Hematopoietic multipotent progenitor cell treated with erythropoietin and hydrocortisone succinate and interleukin-3 and kit ligand, for 4 days (in vitro differentiated cells): ENCODE measurements at regions not wholly inside any gene's neighbourhood (a gene's known extent, or its start where the extent isn't known, plus 50 kb on each side); places are given as distances from the start of the nearest gene placed in this dataset.

Experiments
- DNase-seq: peaks from one replicate; pipeline ENCODE4 v3.0.0-alpha.2; 2015

DNA sequence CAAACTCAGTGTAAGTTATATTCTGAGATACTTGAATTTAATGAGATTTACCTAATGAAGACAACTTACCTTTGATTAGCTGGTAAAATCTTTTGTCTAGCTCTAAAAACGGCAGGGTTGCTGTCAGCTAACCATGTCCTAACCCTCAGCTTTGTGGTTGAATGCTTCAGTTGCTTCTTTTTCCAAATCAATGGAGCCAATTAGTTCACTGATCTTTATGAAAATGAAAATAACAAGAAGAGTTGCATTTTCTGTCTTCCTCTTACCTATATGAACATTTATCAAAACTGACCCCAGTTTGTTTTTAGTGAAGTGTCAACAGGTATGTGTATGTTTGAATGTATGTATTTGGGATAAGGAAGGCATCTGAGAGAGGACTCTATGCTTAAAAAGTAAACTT lies 253.1 kb upstream of the MTPN start:
- no peak for DNase-seq

DNA sequence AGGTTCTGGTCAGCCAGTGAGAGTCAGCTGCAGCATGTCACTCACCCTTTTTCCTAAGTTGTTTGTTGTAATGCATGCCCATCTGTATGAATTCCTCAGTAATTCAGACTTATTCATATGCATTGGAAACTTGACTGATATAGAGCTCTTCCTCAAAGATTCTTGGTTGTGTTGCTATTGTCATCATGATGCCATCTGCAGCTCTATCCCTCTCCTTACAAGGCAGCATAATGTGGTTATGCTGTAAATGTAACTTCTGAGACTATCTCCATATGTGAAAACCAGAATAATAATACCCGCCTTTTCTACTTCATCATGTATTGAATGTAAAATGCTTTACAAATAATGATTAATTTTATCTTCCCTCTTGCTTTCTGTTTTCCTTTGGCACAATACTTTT lies 252.6 kb upstream of the MTPN start:
- no peak for DNase-seq

DNA sequence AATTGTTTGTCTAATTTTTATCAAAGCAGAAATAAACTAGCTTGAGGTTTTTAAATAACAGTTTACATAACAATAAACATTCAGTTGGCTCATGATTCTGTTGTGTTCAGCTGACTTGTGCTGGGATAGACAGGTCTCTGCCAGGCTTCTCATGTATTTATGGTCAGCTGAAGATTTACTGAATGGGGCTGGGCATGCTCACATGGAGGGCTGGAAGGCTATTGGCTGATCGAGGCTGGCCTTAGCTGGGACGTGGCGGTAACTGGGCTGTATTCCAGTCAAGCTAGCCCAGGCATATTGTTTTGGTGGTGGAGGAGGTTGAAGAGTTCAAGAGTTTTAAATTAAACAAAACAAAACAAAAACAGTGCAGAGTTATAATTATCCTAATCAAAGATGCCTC lies 251.0 kb upstream of the MTPN start:
- no peak for DNase-seq

DNA sequence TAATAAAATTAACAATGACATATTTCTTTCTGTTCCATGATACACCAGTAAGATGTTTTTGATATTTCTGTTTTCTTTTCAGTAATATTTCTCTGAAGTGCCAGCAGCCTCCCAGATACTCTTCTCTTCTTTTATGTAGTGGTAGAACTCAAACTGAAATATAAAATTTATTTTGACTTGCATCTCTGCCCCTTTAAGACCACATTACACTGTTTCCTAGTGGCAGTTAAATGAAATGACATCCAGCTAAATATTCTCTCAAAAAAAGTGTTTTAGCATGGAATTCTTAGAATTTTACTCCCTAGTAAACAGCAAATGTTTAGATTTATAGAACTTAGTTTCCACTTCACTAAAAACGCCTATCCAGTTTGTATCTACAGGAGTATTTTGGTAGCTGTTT lies 237.2 kb upstream of the MTPN start:
- no peak for DNase-seq

DNA sequence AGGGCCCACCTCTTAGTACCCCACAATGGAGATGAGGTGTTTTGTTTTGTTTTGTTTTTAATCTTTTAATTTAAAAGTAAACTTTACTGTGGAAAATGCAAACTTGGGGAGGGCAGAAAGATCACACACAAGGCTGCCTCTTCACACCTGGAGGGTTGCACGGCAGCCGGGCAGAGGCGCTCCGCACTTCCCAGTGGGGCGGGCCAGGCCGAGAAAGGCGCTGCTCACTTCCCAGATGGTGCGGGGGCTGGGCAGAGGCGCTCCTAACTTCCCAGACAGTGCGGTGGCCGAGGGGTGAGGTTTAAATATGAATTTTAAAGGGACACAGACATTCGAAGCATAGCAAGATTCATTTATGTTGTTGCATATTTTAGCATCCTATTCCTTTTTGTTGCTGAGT lies 235.9 kb upstream of the MTPN start:
- no peak for DNase-seq

DNA sequence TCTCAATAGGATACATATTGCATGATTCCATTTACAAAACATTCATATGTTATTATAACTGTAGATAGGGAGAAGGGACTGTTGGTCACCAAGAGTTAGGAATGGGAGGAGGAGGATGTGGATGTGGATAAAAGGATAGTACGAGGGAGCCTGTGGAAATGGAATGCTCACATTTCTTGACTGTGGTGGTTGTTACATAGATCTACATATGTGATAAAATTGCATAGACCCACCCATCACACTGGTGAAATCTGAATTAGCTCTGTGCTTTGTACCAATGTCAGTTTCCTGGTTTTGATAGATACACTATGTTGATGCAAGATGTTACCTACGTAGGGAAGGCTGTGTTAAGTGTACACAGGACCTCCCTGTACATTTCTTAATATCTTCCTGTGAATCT lies 233.5 kb upstream of the MTPN start:
- DNase-seq, result no peak

DNA sequence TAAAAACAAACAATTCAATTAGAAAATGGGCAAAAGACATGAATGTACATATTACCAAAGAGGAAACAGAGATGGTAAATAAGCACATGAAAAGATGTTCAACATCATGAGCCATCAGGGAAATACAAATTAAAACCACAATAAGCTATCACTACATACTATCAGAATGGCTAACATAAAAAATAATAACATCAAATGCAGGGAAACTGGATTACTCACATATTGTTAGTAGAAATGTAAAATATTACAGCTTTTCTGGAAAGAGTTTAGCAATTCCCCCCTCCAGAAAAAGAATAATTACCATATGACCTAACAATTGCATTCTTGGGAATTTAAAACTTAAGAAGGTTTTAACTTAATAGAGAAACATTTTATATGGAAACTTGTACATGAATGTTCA lies 232.9 kb upstream of the MTPN start:
- no peak for DNase-seq

DNA sequence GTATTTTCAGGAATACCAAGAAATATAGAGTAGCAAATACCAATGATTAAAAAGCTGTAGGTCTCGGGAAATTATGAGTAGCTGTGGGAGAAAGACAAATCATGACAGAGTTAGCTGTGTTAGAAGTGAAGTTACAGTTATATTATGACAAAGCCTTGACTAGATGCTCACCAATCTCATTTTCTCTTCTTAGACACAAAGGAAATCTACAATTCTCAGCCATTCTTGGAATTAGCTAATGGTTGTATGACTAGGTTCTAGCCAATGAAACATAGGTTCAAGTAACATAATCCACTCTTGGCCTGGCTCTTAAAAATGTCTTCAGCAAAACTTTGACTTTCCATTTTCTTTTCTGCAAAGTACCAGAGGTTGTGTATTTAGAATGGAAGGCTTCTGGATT lies 228.8 kb upstream of the MTPN start:
- no peak for DNase-seq

DNA sequence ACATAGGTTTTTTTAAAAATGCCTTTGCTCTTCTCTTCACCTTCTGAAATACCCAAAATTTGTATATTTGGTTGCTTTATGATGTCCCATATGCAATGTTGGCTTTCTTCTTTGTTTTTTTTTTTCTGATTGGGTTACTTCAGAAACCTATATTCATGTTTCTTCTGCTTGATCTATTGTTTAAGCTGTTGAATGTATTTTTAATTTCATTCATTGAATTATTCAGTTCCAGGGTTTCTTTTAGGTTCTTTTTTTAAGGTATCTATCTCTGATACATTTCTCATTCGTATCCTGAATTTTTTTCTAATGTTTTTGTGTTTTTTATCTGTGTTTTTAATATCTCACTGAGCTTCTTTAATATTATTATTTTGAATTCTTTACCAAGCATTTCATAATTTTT lies 221.0 kb upstream of the MTPN start:
- DNase-seq, result no peak

DNA sequence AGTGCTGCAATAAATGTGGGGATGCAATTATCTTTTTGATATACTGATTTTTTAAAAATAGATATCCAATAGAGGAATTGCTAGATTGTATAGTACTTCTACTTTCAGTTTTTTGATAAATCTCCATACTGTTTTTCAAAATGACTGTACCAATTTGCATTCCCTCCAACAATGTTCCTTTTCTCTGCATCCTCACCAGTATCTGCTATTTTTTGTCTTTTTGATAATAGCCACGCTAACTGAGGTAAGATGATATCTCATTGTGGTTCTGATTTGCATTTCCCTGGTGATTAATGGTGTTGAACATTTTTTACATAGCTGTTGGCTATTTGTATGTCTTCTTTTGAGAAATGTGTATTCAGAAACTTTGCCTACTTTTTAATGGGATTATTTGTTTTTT lies 217.7 kb upstream of the MTPN start:
- DNase-seq, result no peak

DNA sequence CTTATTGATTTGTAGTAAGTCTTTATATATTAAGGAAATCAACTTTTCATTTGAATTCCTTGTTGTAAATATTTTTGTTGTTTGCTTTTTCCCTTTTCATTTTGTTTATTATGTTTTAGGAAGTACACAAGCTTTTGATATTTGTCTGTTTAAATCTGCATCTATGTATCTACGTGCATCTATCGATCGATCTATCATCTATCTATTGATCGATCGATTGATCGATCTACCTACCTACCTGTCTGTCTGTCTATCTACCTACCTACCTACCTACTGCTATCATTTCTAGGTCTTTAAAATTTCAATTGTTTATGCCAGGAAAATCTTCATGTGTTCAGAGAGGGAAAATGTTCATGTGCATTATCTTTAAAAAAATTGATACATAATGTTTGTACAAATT lies 216.8 kb upstream of the MTPN start:
- DNase-seq, result no peak

DNA sequence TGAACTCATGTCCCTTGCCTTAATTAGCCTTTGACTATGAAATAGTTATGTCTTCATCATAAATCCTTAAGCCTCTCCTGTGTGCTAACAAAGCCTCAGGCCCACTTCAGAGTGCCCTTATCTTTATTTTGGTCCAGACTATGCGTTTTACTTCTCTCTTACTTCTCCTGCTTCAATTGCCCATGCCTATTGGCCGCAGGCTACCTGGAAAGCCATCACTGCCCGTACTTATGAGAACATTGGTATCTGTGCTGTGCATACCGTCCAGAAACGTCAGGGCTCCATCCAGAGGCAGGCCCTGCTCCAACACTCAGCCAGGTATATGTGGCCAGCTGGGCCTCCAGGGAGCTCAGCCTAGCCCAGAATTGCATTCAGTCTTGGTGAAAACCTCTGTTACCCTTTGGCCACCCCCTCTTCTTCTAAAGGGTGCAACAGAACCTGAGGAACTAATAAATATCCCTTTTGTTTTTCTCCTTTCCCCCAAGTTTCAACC lies 212.4 kb upstream of the MTPN start:
- no peak for DNase-seq

DNA sequence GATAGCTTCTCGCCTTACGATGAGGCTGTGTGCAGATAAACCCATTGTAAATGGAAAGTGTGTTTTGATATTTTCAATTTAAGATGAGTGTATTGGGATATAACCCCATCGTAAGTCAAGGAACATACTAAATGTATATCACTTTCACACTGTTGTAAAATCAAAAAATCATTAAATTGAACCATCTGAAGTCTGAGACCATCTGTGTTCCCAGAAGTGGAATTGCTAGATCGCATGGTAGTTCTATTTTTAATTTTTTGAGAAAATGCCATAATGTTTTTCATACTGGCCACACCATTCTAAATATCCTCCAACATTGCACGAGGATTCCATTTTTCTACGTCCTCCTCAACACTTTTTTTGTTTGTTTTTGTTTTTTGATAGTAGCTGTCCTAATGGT lies 209.1 kb upstream of the MTPN start:
- DNase-seq, result no peak

DNA sequence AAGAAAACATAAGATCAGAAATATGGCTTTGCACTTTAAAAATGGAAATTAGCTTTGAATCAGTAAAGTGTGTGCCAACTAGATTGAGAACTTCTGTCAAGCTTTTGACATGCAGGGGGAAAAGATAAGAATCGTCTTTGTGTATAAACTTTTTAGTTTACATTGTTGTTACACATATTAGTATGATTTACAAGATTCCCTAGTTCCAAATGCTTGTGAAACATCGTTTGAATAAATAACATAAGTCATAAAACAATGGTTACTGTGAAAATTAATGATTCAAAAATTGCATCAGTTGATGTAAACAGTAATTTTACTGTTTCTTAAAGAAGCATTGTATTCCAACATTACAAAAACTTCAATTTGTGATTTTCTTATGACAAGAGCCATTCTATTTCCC lies 207.6 kb upstream of the MTPN start:
- no peak for DNase-seq

DNA sequence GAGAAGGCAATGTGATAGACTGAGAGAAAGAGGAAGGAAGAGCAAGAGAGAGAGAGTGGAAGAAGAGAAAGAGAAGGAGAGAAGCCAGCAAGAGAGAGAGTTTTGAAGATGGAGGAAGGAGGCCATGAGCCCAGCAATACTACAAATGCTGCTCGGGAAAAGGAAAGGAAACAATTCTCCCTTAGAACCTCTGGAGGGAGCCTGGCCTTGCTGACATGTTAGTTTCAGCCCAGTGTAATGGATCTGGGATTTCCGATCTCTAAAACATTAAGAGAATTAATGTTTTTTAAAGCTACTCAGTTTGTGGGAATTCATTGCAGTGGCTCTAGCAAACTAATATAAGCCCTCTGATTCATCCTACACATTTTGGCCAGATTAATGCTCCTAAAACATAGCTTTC lies 206.8 kb upstream of the MTPN start:
- no peak for DNase-seq

DNA sequence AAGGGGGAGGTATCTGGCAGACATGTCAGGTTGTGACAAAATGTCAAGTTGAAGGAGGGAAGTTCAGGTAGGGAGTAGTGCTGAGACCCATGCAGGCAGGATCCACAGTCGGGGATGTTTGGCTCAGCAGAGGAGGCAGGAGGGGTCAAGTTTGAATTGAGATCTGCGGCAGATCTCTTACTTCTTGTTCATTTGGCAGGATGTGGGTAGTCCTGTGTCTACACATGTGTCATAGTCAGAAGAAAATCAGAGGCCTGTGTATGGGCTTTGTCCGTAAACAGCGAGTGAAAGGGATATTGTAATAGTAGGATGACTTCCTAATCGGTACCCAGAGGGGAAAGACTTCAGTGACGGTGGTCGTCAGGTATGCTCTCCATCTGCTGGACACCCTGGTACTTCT lies 203.8 kb upstream of the MTPN start:
- DNase-seq, result no peak

DNA sequence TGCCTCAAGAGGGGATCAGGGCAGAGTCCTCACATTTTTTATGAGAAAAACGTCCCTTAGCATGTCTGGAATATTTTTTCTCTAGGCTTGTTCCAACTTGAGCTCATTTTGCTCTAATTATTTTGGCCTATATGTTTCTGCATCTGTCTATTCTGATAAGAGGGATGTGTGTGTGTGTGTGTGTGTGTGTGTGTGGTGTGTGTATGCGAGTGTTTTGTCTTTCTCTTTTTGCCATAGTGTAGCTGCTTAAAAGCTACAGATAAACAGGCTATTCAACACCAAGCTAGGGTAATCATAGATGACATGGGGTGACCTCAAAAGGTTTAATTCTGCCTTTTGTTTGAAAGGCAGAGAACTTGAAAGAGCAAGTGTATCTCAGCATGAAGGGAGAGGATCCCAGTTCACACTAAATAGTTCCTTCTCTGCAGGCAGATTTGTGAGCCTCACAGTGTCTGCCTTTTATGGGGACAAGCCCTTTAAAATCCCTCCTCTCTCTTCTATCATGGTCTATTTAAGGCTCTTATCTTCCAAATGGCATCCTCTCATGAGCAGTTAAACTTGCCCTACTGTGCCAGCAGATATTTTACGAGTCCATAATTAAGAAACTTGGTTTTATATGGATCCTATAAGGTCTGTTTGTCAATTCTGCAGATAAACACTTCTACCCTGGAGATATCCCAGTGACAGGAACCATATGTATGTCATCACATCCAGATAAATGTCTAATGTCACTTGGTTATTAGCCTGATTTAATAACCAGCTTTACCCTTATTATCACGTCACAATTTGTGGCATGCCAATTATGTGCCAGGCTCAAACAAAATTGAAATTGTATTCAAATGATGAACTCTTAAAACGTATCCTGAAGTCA lies 202.9 kb upstream of the MTPN start:
- DNase-seq, result peak; percentile 87

DNA sequence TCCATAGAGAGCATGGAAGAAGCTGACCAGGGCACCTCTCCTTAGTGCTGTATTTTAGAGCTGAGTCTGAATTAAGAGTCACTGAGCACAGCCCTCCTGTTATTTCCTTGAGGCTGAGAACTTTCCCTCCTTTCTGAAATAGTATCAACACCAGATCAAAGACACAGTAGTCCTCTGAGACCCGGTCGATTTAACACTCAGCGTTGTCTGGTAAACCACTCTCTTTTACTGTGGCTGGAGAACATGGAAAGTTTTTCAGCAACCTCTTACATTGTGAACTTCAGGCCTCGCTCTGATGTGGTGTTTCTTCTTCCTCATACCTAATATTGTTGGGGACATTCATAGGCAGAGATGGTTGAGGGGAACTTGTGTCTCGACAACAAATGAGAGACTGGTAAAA lies 202.0 kb upstream of the MTPN start:
- no peak for DNase-seq

DNA sequence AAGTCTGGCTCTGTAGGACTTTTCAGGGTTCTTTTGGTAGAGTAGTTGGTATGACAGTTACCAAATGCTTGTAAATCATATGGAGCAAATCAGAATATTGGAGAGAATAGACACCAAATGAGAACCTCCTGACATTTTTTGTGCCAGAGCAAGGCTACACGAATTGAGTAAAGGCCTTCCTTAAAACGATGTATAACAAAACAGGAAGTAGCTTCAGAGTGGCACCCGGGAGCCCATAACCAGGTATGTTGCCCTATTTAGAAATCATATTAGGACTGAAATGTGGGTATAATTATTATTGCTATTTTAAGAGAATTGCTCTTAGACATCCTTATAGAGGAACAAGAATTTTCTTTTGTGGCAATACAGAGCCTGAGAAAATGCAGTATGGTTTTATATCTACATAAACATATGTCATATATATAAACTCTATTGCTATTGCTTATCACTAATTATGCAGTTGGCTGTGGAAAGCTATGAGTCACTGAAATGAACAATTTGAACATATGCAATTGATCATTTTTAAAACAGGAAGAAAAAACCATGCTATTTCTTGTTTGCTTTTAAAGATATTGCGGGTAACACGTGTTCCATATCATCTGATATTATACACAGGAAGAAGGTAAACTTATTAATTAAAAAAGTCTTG lies 197.4 kb upstream of the MTPN start:
- DNase-seq, result peak; percentile 70

DNA sequence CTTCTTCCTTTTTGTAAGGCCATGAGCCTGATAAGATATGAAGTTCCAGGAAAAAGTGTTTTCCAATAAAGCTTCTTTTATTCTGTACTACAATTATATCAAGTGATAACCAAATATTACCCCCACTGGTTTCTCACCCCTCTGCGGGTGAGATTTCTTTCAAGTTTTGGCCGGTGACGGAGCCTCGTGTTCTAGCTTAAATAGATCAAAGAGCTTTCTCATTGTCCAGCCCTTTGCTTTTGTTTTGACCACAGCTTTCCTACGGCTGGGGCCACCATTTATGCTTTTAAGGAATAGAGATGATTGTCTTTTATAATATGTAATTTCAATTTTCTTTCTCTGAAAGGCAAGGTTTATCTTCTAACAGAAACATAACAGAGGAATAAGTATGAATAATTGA lies 196.7 kb upstream of the MTPN start:
- no peak for DNase-seq

DNA sequence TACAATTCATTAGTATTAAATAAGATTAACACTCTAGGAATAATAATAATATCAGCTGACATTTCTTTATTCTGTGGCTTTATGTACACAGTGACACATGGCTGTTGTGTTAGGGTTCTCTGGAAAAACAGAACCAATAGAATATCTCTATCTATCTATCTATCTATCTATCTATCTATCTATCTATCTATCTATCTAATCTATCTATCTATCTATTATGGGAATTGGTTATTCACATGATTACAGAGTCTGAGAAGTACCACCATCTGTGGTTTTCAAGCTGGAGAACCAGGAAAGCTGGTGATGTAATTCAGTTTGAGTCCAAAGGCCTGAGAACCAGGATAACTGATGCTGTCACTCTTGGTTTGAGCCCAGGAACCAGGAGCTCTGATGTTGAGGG lies 194.1 kb upstream of the MTPN start:
- no peak for DNase-seq

DNA sequence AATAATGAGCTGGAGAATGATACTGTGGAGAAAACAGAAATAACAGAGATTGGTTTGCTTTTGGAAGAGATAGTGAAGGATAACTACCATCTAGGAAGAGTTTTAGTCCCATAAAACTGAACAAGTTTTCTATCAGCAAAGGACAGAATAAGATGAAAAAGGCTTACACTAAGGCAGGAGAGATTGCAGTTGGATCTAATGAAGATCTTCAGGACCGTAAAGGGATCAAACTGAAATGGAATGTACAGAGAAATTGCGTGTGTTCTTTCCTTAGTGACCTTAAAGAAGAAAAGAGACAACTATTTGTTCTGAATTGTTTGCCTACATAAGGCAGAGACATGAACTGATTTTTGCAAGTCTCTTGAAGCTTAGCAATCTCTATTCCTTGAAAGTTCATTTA lies 191.7 kb upstream of the MTPN start:
- no peak for DNase-seq

DNA sequence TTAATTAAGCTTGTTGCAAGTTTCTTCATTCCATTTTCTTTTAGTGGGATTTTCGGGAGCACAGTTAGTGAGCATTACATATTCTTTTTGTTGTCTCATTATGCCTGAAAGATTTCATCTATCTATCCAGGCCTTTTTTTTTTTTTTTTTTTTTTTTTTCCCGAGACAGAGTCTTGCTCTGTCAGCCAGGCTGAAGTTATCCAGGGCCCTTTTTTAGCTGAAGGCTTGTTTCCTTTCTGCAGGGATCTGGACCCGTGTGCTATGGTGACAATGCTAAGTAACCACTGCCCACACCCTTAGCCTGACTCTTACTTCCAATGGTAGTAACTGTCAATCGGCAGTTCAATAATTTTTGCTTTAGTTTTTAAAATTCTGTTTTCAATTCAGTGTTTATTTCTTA lies 190.8 kb upstream of the MTPN start:
- DNase-seq, result no peak

DNA sequence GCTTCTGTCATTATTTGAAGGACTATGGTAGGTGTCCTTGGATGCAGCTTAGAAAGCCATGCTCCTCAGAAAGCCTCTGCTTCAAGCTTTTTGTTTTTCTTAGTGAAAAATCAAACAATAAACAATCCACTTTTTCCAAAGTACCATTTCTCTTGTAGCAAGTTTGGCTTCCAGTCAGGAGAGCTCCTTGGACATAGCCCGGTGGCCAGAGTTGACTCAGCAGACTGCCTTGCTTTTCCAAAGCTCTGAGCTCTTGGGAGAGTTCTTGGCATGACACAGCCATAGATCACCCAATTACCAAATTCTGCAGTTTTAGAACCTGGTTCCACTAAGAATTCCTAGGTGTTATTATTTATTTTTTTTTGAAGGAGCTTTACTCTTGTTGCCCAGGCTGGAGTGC lies 189.4 kb upstream of the MTPN start:
- no peak for DNase-seq

DNA sequence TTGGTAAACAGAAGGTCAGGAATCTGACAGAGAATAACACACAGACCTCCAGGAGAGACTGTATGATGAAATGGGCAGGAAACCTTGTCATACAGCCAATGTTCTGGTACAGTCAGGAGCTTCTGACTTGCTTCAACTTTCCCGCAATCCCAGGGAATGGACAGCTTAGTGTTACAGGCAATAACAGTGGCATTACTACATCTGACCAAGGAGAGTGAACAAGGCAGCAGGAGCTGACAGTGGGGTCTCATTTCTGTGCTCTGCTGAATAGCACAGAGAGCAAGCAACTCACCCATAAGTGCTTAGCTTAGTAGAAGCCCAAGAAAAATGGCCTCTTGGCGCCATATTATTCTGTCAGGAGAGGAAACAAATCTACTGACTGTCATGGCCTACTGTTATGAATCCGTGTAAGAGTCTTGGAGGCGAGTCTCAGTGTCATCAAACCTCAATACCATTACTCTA lies 186.2 kb upstream of the MTPN start:
- no peak for DNase-seq
